ENCODE measurements at regions not wholly inside any gene's neighbourhood (a gene's known extent, or its start where the extent isn't known, plus 50 kb on each side); places are given as distances from the start of the nearest gene placed in this dataset.
"Not testable (repeated sequence)": the region's sequence is repeated elsewhere in the genome, so short reads cannot be mapped to it uniquely, and the experiment has no call there.

- Histone ChIP-seq H3K27me3 (no peaks in the 10 kb centered on the region), H3K9me3 (peaks cover 0 to 6% (median under 1%) of the 10 kb centered on the region in 4 donors), H3K36me3 (no peaks in the 10 kb centered on the region), H3K4me1 (peaks cover 0 to 5% (median 0%) of the 10 kb centered on the region in 4 donors), H3K4me3 (no peak overlapping the region), H3K27ac (no peak overlapping the region)
- 66 to 84% (median 79%) methylated on average over 1 of the region's 1 CpG for WGBS, 5 donors
- no peak for TF ChIP-seq CTCF (IDR thresholded peaks at IDR 0.05)
- TF ChIP-seq EP300 (IDR thresholded peaks at IDR 0.05) = no peak
- no peak for TF ChIP-seq POLR2A (IDR thresholded peaks at IDR 0.05)
- no peak for TF ChIP-seq POLR2AphosphoS5 (IDR thresholded peaks at IDR 0.05)
- DNase-seq = no peak
- intact Hi-C loops (cut with DNase I; ENCODE audit: low total_unique reads) = no loop called here
Observed at GRCh38 chr2:175244697-175245096, 63.2 kb upstream of the ATP5MC3 start.

- Histone ChIP-seq H3K4me1 (no peaks in the 10 kb centered on the region), H3K27ac (no peak overlapping the region), H3K36me3 (no peaks in the 10 kb centered on the region), H3K9me3 (peaks cover 4 to 17% (median 10%) of the 10 kb centered on the region in 4 donors), H3K27me3 (no peaks in the 10 kb centered on the region), H3K4me3 (no peak overlapping the region)
- intact Hi-C loops (cut with DNase I; ENCODE audit: low total_unique reads) = no loop called here
- WGBS, 5 donors = 78 to 88% (median 82%) methylated on average over 2 of the region's 2 CpGs
- TF ChIP-seq POLR2A (IDR thresholded peaks at IDR 0.05) (no peak), EP300 (IDR thresholded peaks at IDR 0.05) (no peak), POLR2AphosphoS5 (IDR thresholded peaks at IDR 0.05) (no peak), CTCF (IDR thresholded peaks at IDR 0.05) (no peak)
- no peak for DNase-seq
Observed at GRCh38 chr2:175241691-175242090, 60.2 kb upstream of the ATP5MC3 start.

GRCh38 chr2:175240033-175240432, 58.5 kb upstream of the ATP5MC3 start:
- H3K4me1 ChIP-seq; H3K27ac ChIP-seq; H3K4me3 ChIP-seq; H3K27me3 ChIP-seq; H3K36me3 ChIP-seq; intact Hi-C loops (cut with DNase I; ENCODE audit: low total_unique reads); DNase-seq: not testable (repeated sequence)
- peaks cover 4 to 17% (median 10%) of the 10 kb centered on the region in 4 donors for H3K9me3 ChIP-seq
- 91 to 100% (median 96%) methylated on average over 2 of the region's 2 CpGs for WGBS, 5 donors

- 74 to 87% (median 81%) methylated on average over 4 of the region's 4 CpGs for WGBS, 5 donors
- TF ChIP-seq EP300 (IDR thresholded peaks at IDR 0.05) (no peak), POLR2A (IDR thresholded peaks at IDR 0.05) (no peak), CTCF (IDR thresholded peaks at IDR 0.05) (no peak), POLR2AphosphoS5 (IDR thresholded peaks at IDR 0.05) (no peak)
- H3K4me1 ChIP-seq = peaks cover 0 to 4% (median 0%) of the 10 kb centered on the region in 4 donors
- no peak overlapping the region for H3K4me3 ChIP-seq
- H3K9me3 ChIP-seq = peaks cover 4 to 17% (median 10%) of the 10 kb centered on the region in 4 donors
- no peak overlapping the region for H3K27ac ChIP-seq
- intact Hi-C loops (cut with DNase I; ENCODE audit: low total_unique reads) = no loop called here
- no peaks in the 10 kb centered on the region for H3K27me3 ChIP-seq
- DNase-seq = no peak
- no peaks in the 10 kb centered on the region for H3K36me3 ChIP-seq
Observed at GRCh38 chr2:175236930-175237329, 55.4 kb upstream of the ATP5MC3 start.

GRCh38 chr2:175234650-175235049, 53.1 kb upstream of the ATP5MC3 start:
- no peaks in the 10 kb centered on the region for H3K27me3 ChIP-seq
- H3K4me3 ChIP-seq = no peak overlapping the region
- H3K27ac ChIP-seq = no peak overlapping the region
- 75 to 90% (median 83%) methylated on average over 2 of the region's 2 CpGs for WGBS, 5 donors
- peaks cover 0 to 4% (median 0%) of the 10 kb centered on the region in 4 donors for H3K4me1 ChIP-seq
- no peaks in the 10 kb centered on the region for H3K36me3 ChIP-seq
- intact Hi-C loops (cut with DNase I; ENCODE audit: low total_unique reads) = no loop called here
- H3K9me3 ChIP-seq = peaks cover 4 to 11% (median 10%) of the 10 kb centered on the region in 4 donors
- DNase-seq = no peak
- TF ChIP-seq POLR2A (IDR thresholded peaks at IDR 0.05) = no peak
- TF ChIP-seq POLR2AphosphoS5 (IDR thresholded peaks at IDR 0.05) = no peak
- TF ChIP-seq CTCF (IDR thresholded peaks at IDR 0.05) = no peak
- no peak for TF ChIP-seq EP300 (IDR thresholded peaks at IDR 0.05)
